Mesenchymal stem cell (in vitro differentiated cells and primary cell): ENCODE measurements at regions not wholly inside any gene's neighbourhood (a gene's known extent, or its start where the extent isn't known, plus 50 kb on each side); places are given as distances from the start of the nearest gene placed in this dataset.
A peak's percentile ranks its signal among the peaks of the same experiment; 100 is the strongest.

Experiments
- DNase-seq: peaks from one replicate; pipeline ENCODE4 v3.0.0-alpha.2; 2013
- H2AFZ ChIP-seq: one replicate; pipeline ENCODE4 v1.6.1; 2013; ENCODE audit warnings: low read depth, mild to moderate bottlenecking, control low read depth, inconsistent platforms, low read length, moderate library complexity
- H2AK5ac ChIP-seq: 2 replicates; pipeline ENCODE4 v1.6.1; 2013; ENCODE audit warnings: low read length, moderate library complexity, mild to moderate bottlenecking, inconsistent platforms; ENCODE audit not compliant: severe bottlenecking
- H2BK120ac ChIP-seq: one replicate; pipeline ENCODE4 v1.6.1; 2013; ENCODE audit warnings: low read depth, mild to moderate bottlenecking, inconsistent platforms, low read length, moderate library complexity
- H2BK12ac ChIP-seq, 2 experiments: one replicate each; pipeline ENCODE4 v1.6.1; 2013; ENCODE audit warnings: inconsistent platforms in 2 of 2, low read length in 2 of 2, mild to moderate bottlenecking in 2 of 2, moderate library complexity in 2 of 2, control low read depth in 1 of 2
- H2BK15ac ChIP-seq: one replicate; pipeline ENCODE4 v1.6.1; 2013; ENCODE audit warnings: mild to moderate bottlenecking, low read depth, inconsistent platforms; ENCODE audit not compliant: poor library complexity, severe bottlenecking
- H2BK5ac ChIP-seq: 2 replicates; pipeline ENCODE4 v1.6.1; 2013; ENCODE audit warnings: low read depth, mild to moderate bottlenecking, low read length, control low read depth, inconsistent platforms; ENCODE audit not compliant: poor library complexity, severe bottlenecking
- H3K14ac ChIP-seq, 2 experiments: one replicate each; pipeline ENCODE4 v1.6.1; 2013; ENCODE audit warnings: inconsistent platforms in 2 of 2, low read length in 2 of 2, control low read depth in 1 of 2, mild to moderate bottlenecking in 1 of 2, moderate library complexity in 1 of 2
- H3K18ac ChIP-seq, 2 experiments: one replicate each; pipeline ENCODE4 v1.6.1; 2013; ENCODE audit warnings: inconsistent platforms in 2 of 2, low read length in 2 of 2, control low read depth in 1 of 2, low read depth in 1 of 2, mild to moderate bottlenecking in 1 of 2
- H3K23ac ChIP-seq, 2 experiments: one replicate each; pipeline ENCODE4 v1.6.1; 2013; ENCODE audit warnings: inconsistent platforms in 2 of 2, low read length in 2 of 2, mild to moderate bottlenecking in 2 of 2, moderate library complexity in 2 of 2, control low read depth in 1 of 2
- H3K27ac ChIP-seq: 2 replicates; pipeline ENCODE4 v1.5.1; 2013; ENCODE audit warnings: mild to moderate bottlenecking, moderate library complexity, low read length, control low read depth, inconsistent platforms; ENCODE audit not compliant: poor library complexity, severe bottlenecking
- H3K27me3 ChIP-seq, 2 experiments: 2 replicates each; pipeline versions ENCODE4 v1.6.1 to v1.7.0; 2013; ENCODE audit warnings: low read length in 2 of 2, mild to moderate bottlenecking in 2 of 2, moderate library complexity in 2 of 2, control low read depth in 1 of 2, inconsistent platforms in 1 of 2; ENCODE audit not compliant: control insufficient read depth in 1 of 2, insufficient read depth in 1 of 2
- H3K36me3 ChIP-seq, 2 experiments: 2 replicates each; pipeline versions ENCODE4 v1.6.1 to v1.7.0; 2013; ENCODE audit warnings: low read length in 2 of 2, control low read depth in 1 of 2, inconsistent platforms in 1 of 2, low read depth in 1 of 2, mild to moderate bottlenecking in 1 of 2; ENCODE audit not compliant: insufficient read depth in 2 of 2, control insufficient read depth in 1 of 2
- H3K4ac ChIP-seq, 2 experiments: one replicate each; pipeline ENCODE4 v1.6.1; 2013; ENCODE audit warnings: inconsistent platforms in 2 of 2, low read length in 2 of 2, mild to moderate bottlenecking in 2 of 2, moderate library complexity in 2 of 2, control low read depth in 1 of 2, low read depth in 1 of 2
- H3K4me1 ChIP-seq: 2 replicates; pipeline ENCODE4 v1.6.1; 2013; ENCODE audit warnings: low read depth, low read length, control low read depth; ENCODE audit not compliant: control insufficient read depth, insufficient read depth
- H3K4me2 ChIP-seq: 2 replicates; pipeline ENCODE4 v1.6.1; 2013; ENCODE audit warnings: low read length, mild to moderate bottlenecking, inconsistent platforms; ENCODE audit not compliant: poor library complexity, severe bottlenecking
- H3K4me3 ChIP-seq, 2 experiments: 2 replicates each; pipeline versions ENCODE4 v1.5.1 to v1.7.0; 2013; ENCODE audit warnings: low read length in 2 of 2, mild to moderate bottlenecking in 2 of 2, control low read depth in 1 of 2, low read depth in 1 of 2; ENCODE audit not compliant: insufficient read depth in 1 of 2
- H3K79me1 ChIP-seq: replicated peaks from 2 replicates; pipeline ENCODE4 v1.6.1; 2013; ENCODE audit warnings: mild to moderate bottlenecking, control low read depth, low read length, inconsistent platforms; ENCODE audit not compliant: poor library complexity, severe bottlenecking
- H3K9ac ChIP-seq: 2 replicates; pipeline ENCODE4 v1.7.0; 2013; ENCODE audit warnings: mild to moderate bottlenecking, low read length, moderate library complexity
- H3K9me3 ChIP-seq: 2 replicates; pipeline ENCODE4 v1.7.0; 2013; ENCODE audit warnings: mild to moderate bottlenecking, low read length; ENCODE audit not compliant: control insufficient read depth
- H4K8ac ChIP-seq: one replicate; pipeline ENCODE4 v1.6.1; 2013; ENCODE audit warnings: inconsistent platforms, mild to moderate bottlenecking, low read length, moderate library complexity
- H4K91ac ChIP-seq: one replicate; pipeline ENCODE4 v1.6.1; 2013; ENCODE audit warnings: mild to moderate bottlenecking, low read length, inconsistent platforms
- WGBS: methylation state at CpG from one replicate; pipeline ENCODE4 v1.1.7; 2013; ENCODE audit warnings: mixed read lengths; 5-methylcytosine and 5-hydroxymethylcytosine counted together

DNA sequence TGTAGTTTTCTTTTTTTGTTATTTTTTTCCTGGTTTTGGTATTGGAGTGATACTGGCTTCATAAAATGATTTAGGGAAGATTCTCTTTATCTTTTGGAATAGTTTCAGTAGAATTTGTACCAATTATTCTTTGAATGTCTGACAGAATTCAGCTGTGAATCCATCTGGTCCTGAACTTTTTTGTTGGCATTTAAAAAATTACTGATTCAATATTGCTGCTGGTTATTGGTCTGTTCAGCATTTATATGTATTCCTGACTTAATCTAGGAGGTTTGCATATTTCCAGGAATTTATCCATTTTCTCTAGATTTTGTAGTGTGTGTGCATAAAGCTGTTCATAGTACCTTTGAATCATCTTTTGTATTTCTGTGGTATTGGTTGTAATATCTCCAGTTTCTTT is 100.2 kb downstream of the NXNL2 start:
- Histone ChIP-seq H3K4ac (no peak overlapping the region), H4K8ac (no peak overlapping the region), H3K9ac (no peak overlapping the region), H2BK12ac (no peak overlapping the region), H3K4me2 (no peak overlapping the region), H3K9me3 (peaks cover 25% of the 10 kb centered on the region), H3K36me3 (no peaks in the 10 kb centered on the region), H2BK120ac (no peak overlapping the region), H4K91ac (no peak overlapping the region), H2AK5ac (no peak overlapping the region), H2BK5ac (no peak overlapping the region), H3K4me1 (no peaks in the 10 kb centered on the region), H3K27me3 (peaks cover 0 to 18% of the 10 kb centered on the region in 2 experiments), H2BK15ac (no peak overlapping the region), H2AFZ (no peak overlapping the region), H3K23ac (no peak overlapping the region), H3K14ac (no peak overlapping the region), H3K18ac (no peak overlapping the region), H3K4me3 (no peak overlapping the region), H3K79me1 (no peaks in the 10 kb centered on the region), H3K27ac (no peak overlapping the region)
- DNase-seq, result no peak

DNA sequence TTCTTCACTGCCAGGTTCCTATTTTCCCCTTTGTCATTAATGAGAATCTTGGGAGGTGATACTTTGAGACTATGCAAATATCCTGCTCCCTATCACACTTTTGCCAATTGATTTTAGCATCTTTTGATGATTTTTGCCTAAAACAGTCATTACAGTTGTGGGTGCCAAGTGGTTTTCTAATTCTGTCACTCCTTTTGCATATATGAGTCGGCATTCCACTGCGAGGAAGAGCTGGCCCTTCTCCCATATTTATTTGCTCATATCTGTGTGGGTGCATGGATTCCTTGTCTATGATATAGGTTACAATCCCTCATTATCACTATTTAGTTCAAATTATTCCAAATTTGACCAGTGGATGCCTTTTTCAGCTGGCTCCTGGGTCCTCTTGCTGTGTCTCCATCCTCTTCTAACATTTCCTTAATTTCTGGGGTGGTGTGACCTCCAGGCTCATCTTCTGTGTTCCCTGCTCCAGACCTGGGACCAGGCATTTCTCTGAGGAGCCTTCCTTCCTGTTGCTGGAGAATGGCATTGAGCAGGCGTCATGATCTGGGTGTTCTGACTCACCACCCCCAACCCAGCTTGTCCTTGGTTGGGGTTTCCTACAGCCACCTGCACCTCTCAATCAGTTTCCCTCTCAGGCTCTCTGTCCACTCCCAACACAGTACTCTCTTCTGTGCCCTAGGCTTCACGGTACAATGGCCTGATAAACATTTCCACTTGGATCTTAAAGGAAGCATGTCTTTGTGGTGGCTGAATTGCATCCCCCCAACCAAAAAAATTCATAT is 106.7 kb downstream of the NXNL2 start:
- WGBS, result 100% methylated on average over 1 of the region's 4 CpGs
- no peak overlapping the region for H2AFZ ChIP-seq
- H3K4me3 ChIP-seq, result no peak overlapping the region
- H3K9me3 ChIP-seq, result peaks cover 8% of the 10 kb centered on the region
- H3K14ac ChIP-seq, result no peak overlapping the region
- H3K27me3 ChIP-seq, result peaks cover 0 to 33% of the 10 kb centered on the region in 2 experiments
- H3K18ac ChIP-seq, result peak overlapping the region in 1 of 2 experiments; percentile 28
- no peaks in the 10 kb centered on the region for H3K79me1 ChIP-seq
- no peak overlapping the region for H3K23ac ChIP-seq
- no peak overlapping the region for H3K4ac ChIP-seq
- H2AK5ac ChIP-seq, result no peak overlapping the region
- H3K36me3 ChIP-seq, result no peaks in the 10 kb centered on the region
- no peak overlapping the region for H4K8ac ChIP-seq
- no peak overlapping the region for H2BK5ac ChIP-seq
- H3K27ac ChIP-seq, result no peak overlapping the region
- no peak overlapping the region for H2BK15ac ChIP-seq
- H3K4me2 ChIP-seq, result no peak overlapping the region
- H3K9ac ChIP-seq, result no peak overlapping the region
- DNase-seq, result no peak
- no peak overlapping the region for H2BK120ac ChIP-seq
- no peak overlapping the region for H4K91ac ChIP-seq
- no peak overlapping the region for H2BK12ac ChIP-seq
- H3K4me1 ChIP-seq, result no peaks in the 10 kb centered on the region

DNA sequence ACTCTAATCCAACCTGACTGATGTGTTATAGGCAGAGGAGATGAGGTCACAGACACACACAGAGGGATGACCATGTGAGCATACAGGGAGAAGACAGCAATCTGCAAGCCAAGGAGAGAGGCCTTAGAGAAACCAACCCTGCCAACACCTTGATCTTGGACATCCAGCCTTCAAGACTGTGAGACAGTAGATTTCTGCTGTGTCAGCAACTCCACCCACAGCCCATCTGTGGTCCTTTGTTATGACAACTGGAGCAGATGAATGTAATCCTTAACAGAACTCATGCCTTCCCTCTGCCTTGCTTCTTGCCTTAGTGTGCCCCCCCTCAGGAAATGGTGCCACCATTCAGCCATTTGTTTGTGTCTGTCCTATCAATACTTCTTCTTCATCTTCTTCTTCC is 107.4 kb downstream of the NXNL2 start:
- Histone ChIP-seq H2AK5ac (no peak overlapping the region), H3K4me3 (no peak overlapping the region), H3K9ac (no peak overlapping the region), H3K4me2 (no peak overlapping the region), H3K18ac (no peak overlapping the region), H2BK120ac (no peak overlapping the region), H3K4ac (peak overlapping the region in 1 of 2 experiments; percentile 76), H2BK5ac (no peak overlapping the region), H3K9me3 (peaks cover 1% of the 10 kb centered on the region), H3K79me1 (no peaks in the 10 kb centered on the region), H2BK15ac (no peak overlapping the region), H3K23ac (no peak overlapping the region), H3K4me1 (no peaks in the 10 kb centered on the region), H4K8ac (no peak overlapping the region), H3K27me3 (peaks cover 0 to 36% of the 10 kb centered on the region in 2 experiments), H3K14ac (no peak overlapping the region), H2AFZ (no peak overlapping the region), H2BK12ac (peak overlapping the region in 1 of 2 experiments; percentile 10), H4K91ac (no peak overlapping the region), H3K36me3 (no peaks in the 10 kb centered on the region), H3K27ac (no peak overlapping the region)
- no peak for DNase-seq

DNA sequence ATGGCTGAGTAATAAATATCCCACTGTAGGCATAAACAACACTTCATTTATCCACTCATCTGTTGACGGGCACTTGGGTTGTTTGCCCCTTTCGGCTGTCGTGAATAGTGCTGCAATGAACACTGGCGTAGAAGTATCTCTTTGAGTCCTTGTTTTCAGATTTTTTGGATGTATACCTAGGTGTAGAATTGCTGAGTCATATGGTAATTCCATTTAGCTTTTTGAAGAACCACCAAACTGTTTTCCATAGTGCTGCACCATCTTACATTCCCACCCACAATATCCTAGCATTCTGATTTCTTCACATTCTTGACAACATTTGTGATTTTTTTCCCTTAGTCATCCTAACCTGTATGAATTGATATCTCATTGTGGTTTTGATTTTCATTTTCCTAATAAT is 109.0 kb downstream of the NXNL2 start:
- Histone ChIP-seq H4K91ac (no peak overlapping the region), H3K79me1 (no peaks in the 10 kb centered on the region), H3K4me3 (no peak overlapping the region), H2BK120ac (no peak overlapping the region), H3K14ac (no peak overlapping the region), H2BK5ac (no peak overlapping the region), H3K4me1 (no peaks in the 10 kb centered on the region), H3K23ac (no peak overlapping the region), H2BK15ac (no peak overlapping the region), H3K36me3 (no peaks in the 10 kb centered on the region), H2AFZ (no peak overlapping the region), H3K18ac (no peak overlapping the region), H2BK12ac (no peak overlapping the region), H4K8ac (no peak overlapping the region), H3K27me3 (peaks cover 0 to 28% of the 10 kb centered on the region in 2 experiments), H3K27ac (no peak overlapping the region), H3K4ac (no peak overlapping the region), H3K9me3 (no peaks in the 10 kb centered on the region), H3K9ac (no peak overlapping the region), H2AK5ac (no peak overlapping the region), H3K4me2 (no peak overlapping the region)
- peak; percentile 36 for DNase-seq
- no CpG with 5 or more reads among the region's 4 CpGs for WGBS
